ENCODE measurements at regions not wholly inside any gene's neighbourhood (a gene's known extent, or its start where the extent isn't known, plus 50 kb on each side); places are given as distances from the start of the nearest gene placed in this dataset.

DNA sequence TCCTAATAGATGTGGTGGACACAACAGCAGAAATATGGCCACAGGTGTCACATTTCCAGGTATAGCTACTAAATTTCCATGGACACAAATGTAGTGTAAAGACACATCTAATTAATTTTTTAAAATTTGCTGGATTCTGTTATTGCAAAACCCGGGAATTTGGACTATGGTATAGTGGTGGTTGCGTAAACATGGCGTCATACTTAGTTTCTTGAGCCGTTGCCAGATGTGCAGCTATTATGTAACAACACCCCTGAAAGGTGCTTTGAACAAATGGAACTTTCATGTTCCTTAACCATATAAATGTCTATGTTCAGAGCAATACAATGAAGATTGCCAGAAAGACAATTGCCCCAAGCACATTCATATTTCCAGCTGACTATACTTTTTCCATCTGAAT, 85.9 kb downstream of the HRH4 start:
- intact Hi-C loops (cut with micrococcal nuclease) = loop anchor here (10.0 kb wide), 1 partner anchor 1348 kb away; no protein-coding TSS in a partner anchor
- H2AFZ ChIP-seq (replicated peaks; ENCODE audit: low read length, poor library complexity) = no peak overlapping the region
- no peaks in the 10 kb centered on the region for H3K4me1 ChIP-seq (ENCODE audit: control insufficient read depth, insufficient read depth, low read length)
- H3K9me3 ChIP-seq (ENCODE audit: control insufficient read depth, insufficient read depth, low read length) = no peaks in the 10 kb centered on the region
- no peak overlapping the region for H2AK9ac ChIP-seq (replicated peaks; ENCODE audit: low read depth, low read length, poor library complexity)
- H3K18ac ChIP-seq (ENCODE audit: low read depth, low read length) = no peak overlapping the region
- no peaks in the 10 kb centered on the region for H3K79me1 ChIP-seq (ENCODE audit: low read depth in 1 of 2, low read length in 2 of 2)
- WGBS, 2 experiments (ENCODE audit: extremely low coverage in 2 of 2, insufficient read length in 1 of 2) = no CpG with 5 or more reads among the region's 4 CpGs
- H4K5ac ChIP-seq (ENCODE audit: low read depth, low read length) = no peak overlapping the region
- H2AK5ac ChIP-seq (ENCODE audit: low read depth, low read length) = no peak overlapping the region
- no TSS peak for BruUV-seq (replicated peaks)
- no peak overlapping the region for H3K4ac ChIP-seq (ENCODE audit: low read depth, low read length)
- no peak overlapping the region for H3K27ac ChIP-seq (ENCODE audit: insufficient read depth, low read length)
- DNase-seq (no peak), ATAC-seq (ENCODE audit: low read depth) (no peak)
- POLR2A ChIA-PET (ENCODE audit: unreplicated experiment) = no interaction called here
- H3K4me3 ChIP-seq (ENCODE audit: insufficient read depth, low read depth, low read length) = no peak overlapping the region
- no peak overlapping the region for H3K14ac ChIP-seq (replicated peaks; ENCODE audit: low read depth, low read length)
- 0 out of 2 replicates have a peak, but pooled peaks cover 3% of the 10 kb centered on the region for H3K9me1 ChIP-seq (ENCODE audit: insufficient read depth, low read length)
- H2BK15ac ChIP-seq (ENCODE audit: low read depth, low read length) = no peak overlapping the region
- dilution Hi-C loops (cut with HindIII; ENCODE audit: low sequenced_read_pairs, unreplicated experiment) = no loop called here
- no peak overlapping the region for H2BK120ac ChIP-seq (ENCODE audit: low read depth, low read length)
- TF ChIP-seq CEBPB (IDR thresholded peaks at IDR 0.05; ENCODE audit: low read depth, low read length) = peak; percentile 67; the same call in 1 of the 2 replicates
- no peak for TF ChIP-seq POLR2A (IDR thresholded peaks at IDR 0.05; ENCODE audit: low read depth, low read length)
- H2BK20ac ChIP-seq (ENCODE audit: low read depth, low read length) = no peak overlapping the region; the same call in 1 of the 2 replicates
- no peaks in the 10 kb centered on the region for H4K20me1 ChIP-seq (ENCODE audit: insufficient read depth, low read length)
- H3K56ac ChIP-seq (ENCODE audit: extremely low read depth, insufficient read depth, low read length) = no peak overlapping the region
- no peak overlapping the region for H3K9ac ChIP-seq (ENCODE audit: low read depth, low read length)
- H3K4me2 ChIP-seq (ENCODE audit: low read depth, low read length) = no peak overlapping the region
- CTCF ChIA-PET = interaction anchor here (0.8 kb wide), 1 partner anchor 180 kb away, joined by 4 read pairs; no protein-coding TSS in a partner anchor
- H2BK5ac ChIP-seq (ENCODE audit: low read depth, low read length, poor library complexity, severe bottlenecking) = no peak overlapping the region
- no peak overlapping the region for H3K23ac ChIP-seq (ENCODE audit: low read depth, low read length)
- no peak overlapping the region for H4K8ac ChIP-seq (ENCODE audit: low read depth in 2 of 2, low read length in 2 of 2)
- no peak overlapping the region for H4K91ac ChIP-seq (ENCODE audit: insufficient read depth, low read depth, low read length)
- in situ Hi-C loops (cut with MboI; ENCODE audit: low sequenced_read_pairs) = no loop called here
- H3K27me3 ChIP-seq (ENCODE audit: control insufficient read depth, insufficient read depth, low read length) = peaks cover 8% of the 10 kb centered on the region
- H3K36me3 ChIP-seq (ENCODE audit: control insufficient read depth, insufficient read depth, low read length) = no peaks in the 10 kb centered on the region
